ENCODE measurements at regions not wholly inside any gene's neighbourhood (a gene's known extent, or its start where the extent isn't known, plus 50 kb on each side); places are given as distances from the start of the nearest gene placed in this dataset.

DNA sequence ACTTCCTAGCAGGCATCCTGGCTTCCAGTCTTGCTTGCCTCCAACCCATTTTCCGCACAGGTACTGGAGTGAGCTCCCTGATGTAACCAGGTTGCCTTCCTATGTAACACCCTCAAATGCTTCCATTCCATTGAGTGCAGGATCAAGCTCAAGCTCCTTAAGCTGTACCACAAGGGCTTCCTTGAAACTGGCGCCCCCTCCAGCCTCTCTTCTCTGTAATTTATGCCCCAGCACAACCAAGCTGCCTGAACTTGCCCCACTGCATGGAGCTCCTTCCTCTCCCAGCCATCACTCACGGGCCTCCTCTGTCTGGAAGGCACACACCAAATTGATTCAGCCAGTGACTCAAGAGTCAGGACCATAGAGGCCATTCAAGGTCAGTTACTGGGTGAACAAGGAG is 234.8 kb upstream of the RPL38 start:
- Histone ChIP-seq H3K36me3 (no peaks in the 10 kb centered on the region), H3K9me3 (peaks cover 0 to 3% of the 10 kb centered on the region in 2 donors), H3K4me3 (no peak overlapping the region), H3K4me1 (peaks cover 0 to 12% of the 10 kb centered on the region in 2 donors), H3K27me3 (peaks cover 0 to 32% of the 10 kb centered on the region in 2 donors), H3K27ac (no peak overlapping the region)
- intact Hi-C loops (cut with DNase I): no loop called here
- no peak for TF ChIP-seq CTCF (IDR thresholded peaks at IDR 0.05)
- ATAC-seq (no peak), DNase-seq (no peak)

DNA sequence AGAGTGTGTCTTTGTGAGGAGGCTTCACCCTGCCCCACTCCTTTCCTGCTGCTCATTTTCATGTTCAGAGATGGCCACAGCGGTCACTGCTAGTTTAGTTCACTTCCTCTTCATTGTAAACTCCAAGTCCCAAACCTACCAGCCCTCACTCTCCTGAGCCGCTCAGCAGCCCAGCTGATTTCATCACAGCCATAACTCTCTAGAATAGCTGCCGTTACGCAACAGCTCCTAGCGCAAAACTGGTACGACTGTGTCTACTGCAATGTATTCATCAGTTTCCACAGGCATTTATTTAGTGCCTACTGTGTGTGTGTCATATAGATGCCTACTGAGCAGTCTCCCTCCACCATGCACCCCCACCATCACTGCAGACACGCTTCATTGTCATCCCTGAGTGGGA is 233.5 kb upstream of the RPL38 start:
- H3K27me3 ChIP-seq: peaks cover 0 to 32% of the 10 kb centered on the region in 2 donors
- peaks cover 0 to 3% of the 10 kb centered on the region in 2 donors for H3K9me3 ChIP-seq
- H3K27ac ChIP-seq: peak overlapping the region in 1 of 2 donors; percentile 67
- intact Hi-C loops (cut with DNase I): no loop called here
- H3K4me3 ChIP-seq: no peak overlapping the region
- H3K36me3 ChIP-seq: no peaks in the 10 kb centered on the region
- TF ChIP-seq CTCF (IDR thresholded peaks at IDR 0.05): no peak
- DNase-seq (peak in 3 of 4 donors; percentile 58 to 80 (median 66)), ATAC-seq (peak; percentile 92)
- H3K4me1 ChIP-seq: peaks cover 0 to 12% of the 10 kb centered on the region in 2 donors

DNA sequence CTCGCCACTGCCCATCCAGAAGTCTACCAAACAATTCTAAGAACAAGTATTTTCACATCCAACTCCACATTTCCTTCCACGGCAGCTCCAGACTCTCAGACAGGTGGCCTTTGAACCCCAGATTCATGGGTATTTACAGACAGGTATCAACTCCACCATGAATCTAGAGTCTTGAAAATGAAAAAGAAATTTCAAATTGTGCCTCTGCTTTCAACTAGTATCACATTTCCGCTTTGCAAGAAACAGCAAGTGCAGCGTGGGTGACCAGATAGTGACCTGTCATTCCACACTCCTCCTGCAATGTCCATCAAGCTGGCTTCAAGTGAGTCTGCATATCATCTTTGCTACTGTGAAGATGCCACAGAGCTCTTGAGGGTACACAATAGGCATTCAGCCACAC is 232.4 kb upstream of the RPL38 start:
- Histone ChIP-seq H3K27me3 (peaks cover 0 to 32% of the 10 kb centered on the region in 2 donors), H3K4me3 (no peak overlapping the region), H3K36me3 (no peaks in the 10 kb centered on the region), H3K4me1 (peaks cover 0 to 12% of the 10 kb centered on the region in 2 donors), H3K27ac (no peak overlapping the region), H3K9me3 (no peaks in the 10 kb centered on the region)
- ATAC-seq (no peak), DNase-seq (no peak)
- no peak for TF ChIP-seq CTCF (IDR thresholded peaks at IDR 0.05)
- intact Hi-C loops (cut with DNase I): no loop called here

DNA sequence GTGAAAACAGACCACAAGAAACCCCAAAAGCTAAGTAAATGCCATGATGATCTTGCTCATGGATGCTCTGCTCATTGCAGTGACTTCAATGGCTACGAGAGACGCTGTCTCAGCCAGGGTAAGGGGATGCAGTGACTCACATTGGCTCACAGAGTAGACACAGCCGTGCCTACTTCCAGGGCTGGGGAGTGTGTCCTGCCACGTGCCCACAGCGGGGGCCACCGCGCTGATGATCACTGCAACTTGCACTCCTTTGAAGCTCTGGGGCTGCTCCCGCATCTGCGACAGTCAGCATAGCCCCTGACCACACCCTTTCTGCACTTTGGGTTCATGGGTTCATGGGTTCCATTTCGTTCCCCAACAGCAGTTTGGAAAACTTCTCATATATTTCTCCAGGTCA is 231.4 kb upstream of the RPL38 start:
- intact Hi-C loops (cut with DNase I): no loop called here
- ATAC-seq: no peak

GRCh38 chr17:73972901-73973300 is 230.6 kb upstream of the RPL38 start:
- no peaks in the 10 kb centered on the region for H3K9me3 ChIP-seq
- no peak for TF ChIP-seq CTCF (IDR thresholded peaks at IDR 0.05)
- no peak for DNase-seq
- no peak overlapping the region for H3K4me3 ChIP-seq
- intact Hi-C loops (cut with DNase I): no loop called here
- no peaks in the 10 kb centered on the region for H3K36me3 ChIP-seq
- H3K27ac ChIP-seq: no peak overlapping the region
- no peak for ATAC-seq
- H3K4me1 ChIP-seq: peaks cover 0 to 12% of the 10 kb centered on the region in 2 donors
- peaks cover 0 to 38% of the 10 kb centered on the region in 2 donors for H3K27me3 ChIP-seq

More for the DNA sequence above, 231.4 kb upstream of the RPL38 start:
- Histone ChIP-seq H3K27me3 (peaks cover 0 to 32% of the 10 kb centered on the region in 2 donors), H3K4me1 (peaks cover 0 to 12% of the 10 kb centered on the region in 2 donors), H3K4me3 (no peak overlapping the region), H3K27ac (no peak overlapping the region), H3K36me3 (no peaks in the 10 kb centered on the region), H3K9me3 (no peaks in the 10 kb centered on the region)
- DNase-seq: no peak
- no peak for TF ChIP-seq CTCF (IDR thresholded peaks at IDR 0.05)

All from left lung (tissue), 4 donors.